ENCODE measurements at regions not wholly inside any gene's neighbourhood (a gene's known extent, or its start where the extent isn't known, plus 50 kb on each side); places are given as distances from the start of the nearest gene placed in this dataset.
A peak's percentile ranks its signal among the peaks of the same experiment; 100 is the strongest.

GRCh38 chr13:33496336-33496735 lies 210.8 kb upstream of the STARD13 start:
- Histone ChIP-seq H3K9me3 (ENCODE audit: control insufficient read depth, insufficient read depth, low read length) (no peaks in the 10 kb centered on the region), H3K4me3 (ENCODE audit: low read depth, low read length) (no peak overlapping the region), H3K4me1 (ENCODE audit: control insufficient read depth, insufficient read depth, low read length) (peaks cover 9% of the 10 kb centered on the region), H3K27me3 (ENCODE audit: control insufficient read depth, insufficient read depth, low read length) (no peaks in the 10 kb centered on the region), H3K27ac (ENCODE audit: low read depth, low read length) (no peak overlapping the region), H3K9ac (ENCODE audit: low read depth, low read length) (no peak overlapping the region), H3K36me3 (ENCODE audit: control insufficient read depth, insufficient read depth, low read length) (no peaks in the 10 kb centered on the region)

- Histone ChIP-seq H3K27ac (ENCODE audit: low read depth, low read length) (no peak overlapping the region), H3K4me3 (ENCODE audit: low read depth, low read length) (no peak overlapping the region), H3K27me3 (ENCODE audit: control insufficient read depth, insufficient read depth, low read length) (no peaks in the 10 kb centered on the region), H3K4me1 (ENCODE audit: control insufficient read depth, insufficient read depth, low read length) (peaks cover 9% of the 10 kb centered on the region), H3K9ac (ENCODE audit: low read depth, low read length) (no peak overlapping the region), H3K36me3 (ENCODE audit: control insufficient read depth, insufficient read depth, low read length) (no peaks in the 10 kb centered on the region), H3K9me3 (ENCODE audit: control insufficient read depth, insufficient read depth, low read length) (no peaks in the 10 kb centered on the region)
These were observed 211.7 kb upstream of the STARD13 start for GRCh38 chr13:33497146-33497845.

- no peaks in the 10 kb centered on the region for H3K36me3 ChIP-seq (ENCODE audit: control insufficient read depth, insufficient read depth, low read length)
- H3K27me3 ChIP-seq (ENCODE audit: control insufficient read depth, insufficient read depth, low read length), result no peaks in the 10 kb centered on the region
- H3K4me1 ChIP-seq (ENCODE audit: control insufficient read depth, insufficient read depth, low read length), result no peaks in the 10 kb centered on the region
- no peaks in the 10 kb centered on the region for H3K9me3 ChIP-seq (ENCODE audit: control insufficient read depth, insufficient read depth, low read length)
- H3K9ac ChIP-seq (ENCODE audit: low read depth, low read length), result no peak overlapping the region
- H3K4me3 ChIP-seq (ENCODE audit: low read depth, low read length), result no peak overlapping the region
- H3K27ac ChIP-seq (ENCODE audit: low read depth, low read length), result no peak overlapping the region
These were observed 222.5 kb upstream of the STARD13 start for GRCh38 chr13:33508060-33508459.

GRCh38 chr13:33509642-33510229 lies 224.2 kb upstream of the STARD13 start:
- no peak overlapping the region for H3K4me3 ChIP-seq (ENCODE audit: low read depth, low read length)
- H3K9ac ChIP-seq (ENCODE audit: low read depth, low read length), result no peak overlapping the region
- H3K4me1 ChIP-seq (ENCODE audit: control insufficient read depth, insufficient read depth, low read length), result 0 out of 2 replicates have a peak, but pooled peaks cover 5% of the 10 kb centered on the region
- H3K27me3 ChIP-seq (ENCODE audit: control insufficient read depth, insufficient read depth, low read length), result no peaks in the 10 kb centered on the region
- H3K9me3 ChIP-seq (ENCODE audit: control insufficient read depth, insufficient read depth, low read length), result no peaks in the 10 kb centered on the region
- H3K27ac ChIP-seq (ENCODE audit: low read depth, low read length), result no peak overlapping the region
- H3K36me3 ChIP-seq (ENCODE audit: control insufficient read depth, insufficient read depth, low read length), result no peaks in the 10 kb centered on the region

GRCh38 chr13:33510350-33510970 lies 224.9 kb upstream of the STARD13 start:
- no peaks in the 10 kb centered on the region for H3K9me3 ChIP-seq (ENCODE audit: control insufficient read depth, insufficient read depth, low read length)
- H3K27me3 ChIP-seq (ENCODE audit: control insufficient read depth, insufficient read depth, low read length), result no peaks in the 10 kb centered on the region
- 0 out of 2 replicates have a peak, but pooled peaks cover 5% of the 10 kb centered on the region for H3K4me1 ChIP-seq (ENCODE audit: control insufficient read depth, insufficient read depth, low read length)
- H3K9ac ChIP-seq (ENCODE audit: low read depth, low read length), result no peak overlapping the region
- H3K36me3 ChIP-seq (ENCODE audit: control insufficient read depth, insufficient read depth, low read length), result no peaks in the 10 kb centered on the region
- H3K27ac ChIP-seq (ENCODE audit: low read depth, low read length), result no peak overlapping the region
- no peak overlapping the region for H3K4me3 ChIP-seq (ENCODE audit: low read depth, low read length)

GRCh38 chr13:33512880-33513554 lies 227.5 kb upstream of the STARD13 start:
- H3K27ac ChIP-seq (ENCODE audit: low read depth, low read length), result no peak overlapping the region
- no peak overlapping the region for H3K4me3 ChIP-seq (ENCODE audit: low read depth, low read length)
- no peaks in the 10 kb centered on the region for H3K27me3 ChIP-seq (ENCODE audit: control insufficient read depth, insufficient read depth, low read length)
- H3K36me3 ChIP-seq (ENCODE audit: control insufficient read depth, insufficient read depth, low read length), result no peaks in the 10 kb centered on the region
- H3K9ac ChIP-seq (ENCODE audit: low read depth, low read length), result no peak overlapping the region
- no peaks in the 10 kb centered on the region for H3K9me3 ChIP-seq (ENCODE audit: control insufficient read depth, insufficient read depth, low read length)
- H3K4me1 ChIP-seq (ENCODE audit: control insufficient read depth, insufficient read depth, low read length), result peaks cover 10% of the 10 kb centered on the region; the same call in 1 of the 2 replicates

- Histone ChIP-seq H3K9me3 (ENCODE audit: control insufficient read depth, insufficient read depth, low read length) (no peaks in the 10 kb centered on the region), H3K36me3 (ENCODE audit: control insufficient read depth, insufficient read depth, low read length) (no peaks in the 10 kb centered on the region), H3K27ac (ENCODE audit: low read depth, low read length) (peak overlapping the region; percentile 8), H3K4me1 (ENCODE audit: control insufficient read depth, insufficient read depth, low read length) (peaks cover 16% of the 10 kb centered on the region; the same call in 1 of the 2 replicates), H3K4me3 (ENCODE audit: low read depth, low read length) (no peak overlapping the region), H3K9ac (ENCODE audit: low read depth, low read length) (no peak overlapping the region), H3K27me3 (ENCODE audit: control insufficient read depth, insufficient read depth, low read length) (no peaks in the 10 kb centered on the region)
These were observed 228.8 kb upstream of the STARD13 start for GRCh38 chr13:33514362-33514761.

GRCh38 chr13:33515146-33515545 lies 229.6 kb upstream of the STARD13 start:
- Histone ChIP-seq H3K36me3 (ENCODE audit: control insufficient read depth, insufficient read depth, low read length) (no peaks in the 10 kb centered on the region), H3K27me3 (ENCODE audit: control insufficient read depth, insufficient read depth, low read length) (no peaks in the 10 kb centered on the region), H3K27ac (ENCODE audit: low read depth, low read length) (no peak overlapping the region), H3K4me1 (ENCODE audit: control insufficient read depth, insufficient read depth, low read length) (peaks cover 17% of the 10 kb centered on the region), H3K9me3 (ENCODE audit: control insufficient read depth, insufficient read depth, low read length) (no peaks in the 10 kb centered on the region), H3K9ac (ENCODE audit: low read depth, low read length) (no peak overlapping the region), H3K4me3 (ENCODE audit: low read depth, low read length) (no peak overlapping the region)

- H3K27me3 ChIP-seq (ENCODE audit: control insufficient read depth, insufficient read depth, low read length), result no peaks in the 10 kb centered on the region
- no peak overlapping the region for H3K27ac ChIP-seq (ENCODE audit: low read depth, low read length)
- H3K9ac ChIP-seq (ENCODE audit: low read depth, low read length), result no peak overlapping the region
- H3K4me3 ChIP-seq (ENCODE audit: low read depth, low read length), result no peak overlapping the region
- H3K36me3 ChIP-seq (ENCODE audit: control insufficient read depth, insufficient read depth, low read length), result no peaks in the 10 kb centered on the region
- H3K4me1 ChIP-seq (ENCODE audit: control insufficient read depth, insufficient read depth, low read length), result peaks cover 37% of the 10 kb centered on the region
- H3K9me3 ChIP-seq (ENCODE audit: control insufficient read depth, insufficient read depth, low read length), result no peaks in the 10 kb centered on the region
These were observed 232.9 kb upstream of the STARD13 start for GRCh38 chr13:33518452-33518851.

- Histone ChIP-seq H3K36me3 (ENCODE audit: control insufficient read depth, insufficient read depth, low read length) (no peaks in the 10 kb centered on the region), H3K27me3 (ENCODE audit: control insufficient read depth, insufficient read depth, low read length) (no peaks in the 10 kb centered on the region), H3K4me3 (ENCODE audit: low read depth, low read length) (no peak overlapping the region), H3K4me1 (ENCODE audit: control insufficient read depth, insufficient read depth, low read length) (peaks cover 31% of the 10 kb centered on the region), H3K27ac (ENCODE audit: low read depth, low read length) (no peak overlapping the region), H3K9me3 (ENCODE audit: control insufficient read depth, insufficient read depth, low read length) (no peaks in the 10 kb centered on the region), H3K9ac (ENCODE audit: low read depth, low read length) (no peak overlapping the region)
These were observed 234.3 kb upstream of the STARD13 start for GRCh38 chr13:33519561-33520467.

All from HUES48 (cell line).